DMS 273 (cell line): ENCODE measurements at regions not wholly inside any gene's neighbourhood (a gene's known extent, or its start where the extent isn't known, plus 50 kb on each side); places are given as distances from the start of the nearest gene placed in this dataset.
A peak's percentile ranks its signal among the peaks of the same experiment; 100 is the strongest.

Source experiments
- DNase-seq: peaks from one replicate; lab custom pipeline; 2025; ENCODE audit not compliant: unreplicated experiment; lab: John Stamatoyannopoulos, UW

- no peak for DNase-seq
Observed at GRCh38 chr20:40806929-40807820, 118.1 kb upstream of the MAFB start.

GRCh38 chr20:40807821-40808170 lies 118.8 kb upstream of the MAFB start:
- DNase-seq, result no peak

- no peak for DNase-seq
Observed at GRCh38 chr20:40808936-40809335, 119.9 kb upstream of the MAFB start.

- DNase-seq, result no peak
Observed at GRCh38 chr20:40809361-40809760, 120.3 kb upstream of the MAFB start.

- DNase-seq, result no peak
Observed at GRCh38 chr20:40810332-40811000, 121.4 kb upstream of the MAFB start.

- DNase-seq, result no peak
Observed at GRCh38 chr20:40811004-40811403, 122.0 kb upstream of the MAFB start.

GRCh38 chr20:40811660-40812414 lies 122.8 kb upstream of the MAFB start:
- DNase-seq, result peak; percentile 14

GRCh38 chr20:40812415-40812925 lies 123.4 kb upstream of the MAFB start:
- no peak for DNase-seq

- no peak for DNase-seq
Observed at GRCh38 chr20:40813029-40813431, 124.0 kb upstream of the MAFB start.

- peak; percentile 26 for DNase-seq
Observed at GRCh38 chr20:40813708-40814630, 124.9 kb upstream of the MAFB start.

- DNase-seq, result no peak
Observed at GRCh38 chr20:40814631-40814960, 125.6 kb upstream of the MAFB start.

GRCh38 chr20:40815156-40816038 lies 126.4 kb upstream of the MAFB start:
- DNase-seq, result no peak

- DNase-seq, result no peak
Observed at GRCh38 chr20:40816039-40816352, 127.0 kb upstream of the MAFB start.

- no peak for DNase-seq
Observed at GRCh38 chr20:40821429-40821828, 132.4 kb upstream of the MAFB start.

GRCh38 chr20:40826699-40827098 lies 137.7 kb upstream of the MAFB start:
- no peak for DNase-seq

- no peak for DNase-seq
Observed at GRCh38 chr20:40835321-40835720, 146.3 kb upstream of the MAFB start.

GRCh38 chr20:40838509-40838908 lies 149.5 kb upstream of the MAFB start:
- DNase-seq, result no peak

GRCh38 chr20:40843251-40843650 lies 154.2 kb upstream of the MAFB start:
- DNase-seq, result peak; percentile 87

GRCh38 chr20:40844332-40844731 lies 155.3 kb upstream of the MAFB start:
- DNase-seq, result peak; percentile 30

GRCh38 chr20:40848096-40848495 lies 159.1 kb upstream of the MAFB start:
- no peak for DNase-seq
